Prostate gland (tissue), 2 donors: ENCODE measurements at regions not wholly inside any gene's neighbourhood (a gene's known extent, or its start where the extent isn't known, plus 50 kb on each side); places are given as distances from the start of the nearest gene placed in this dataset.

ENCODE experiments used
- DNase-seq: peaks from one replicate; pipeline ENCODE4 v3.0.0-alpha.2; 2019; ENCODE audit warnings: low spot score
- H3K27ac ChIP-seq, 2 donors: fragments of 200-600 bp; sonication (generic); 2 replicates each; pipeline ENCODE4 v1.5.1; 2017 to 2019
- H3K27me3 ChIP-seq: fragments of 200-600 bp; sonication (generic); replicated peaks from 2 replicates; pipeline ENCODE4 v1.5.1; 2019; ENCODE audit not compliant: insufficient read depth
- H3K36me3 ChIP-seq, 2 donors: fragments of 200-600 bp; sonication (generic); 1 replicate in 1 of 2; 2 replicates in 1 of 2; pipeline versions ENCODE4 v1.5.1 to v1.8.1; 2017 to 2019
- H3K4me1 ChIP-seq: fragments of 200-600 bp; sonication (generic); replicated peaks from 2 replicates; pipeline ENCODE4 v1.5.1; 2019
- H3K4me3 ChIP-seq, 2 donors: fragments of 200-600 bp; sonication (generic); 2 replicates each; pipeline ENCODE4 v1.5.1; 2017 to 2019
- H3K9me3 ChIP-seq: fragments of 200-600 bp; sonication (generic); 2 replicates; pipeline ENCODE4 v1.5.1; 2017
- CTCF ChIP-seq, 4 experiments: fragments of 200-600 bp in 2 of 4; fragments of 450-650 bp in 2 of 4; sonication (generic) in 2 of 4; IDR thresholded peaks; 1 replicate in 3 of 4; 2 replicates in 1 of 4; pipeline ENCODE4 v1.5.1; 2016 to 2019; ENCODE audit warnings: antibody characterized with exemption in 4 of 4, mild to moderate bottlenecking in 2 of 4, moderate library complexity in 2 of 4
- POLR2A ChIP-seq: fragments of 450-650 bp; IDR thresholded peaks from one replicate; pipeline ENCODE4 v1.6.1; 2016; ENCODE audit warnings: antibody characterized with exemption, mild to moderate bottlenecking
- POLR2AphosphoS5 ChIP-seq: sonication (generic); formaldehyde crosslinking; IDR thresholded peaks from one replicate; pipeline ENCODE4 v1.6.1; 2017; ENCODE audit warnings: antibody characterized with exemption
- WGBS: methylation state at CpG from one replicate; pipeline ENCODE4 v1.1.5; 2018; 5-methylcytosine and 5-hydroxymethylcytosine counted together
- intact Hi-C: fragments of 100-400 bp; cut with DNase I; formaldehyde crosslinking; loops from one replicate; pipeline ENCODE4 v1.14.2; 2022

- Histone ChIP-seq H3K4me3 (no peak overlapping the region), H3K9me3 (no peaks in the 10 kb centered on the region), H3K4me1 (no peaks in the 10 kb centered on the region), H3K36me3 (no peaks in the 10 kb centered on the region), H3K27ac (no peak overlapping the region), H3K27me3 (no peaks in the 10 kb centered on the region)
- no peak for TF ChIP-seq POLR2A
- TF ChIP-seq POLR2AphosphoS5 = no peak
- TF ChIP-seq CTCF (IDR thresholded peaks at IDR 0.05) = no peak
- DNase-seq = no peak
- intact Hi-C loops = no loop called here
- WGBS = 55% methylated on average over 30 of the region's 30 CpGs
Observed at GRCh38 chr21:43277481-43278351, 108.9 kb downstream of the CRYAA start.

- WGBS = 70% methylated on average over 15 of the region's 16 CpGs
- intact Hi-C loops = no loop called here
- H3K4me3 ChIP-seq = no peak overlapping the region
- TF ChIP-seq POLR2AphosphoS5 (no peak), CTCF (IDR thresholded peaks at IDR 0.05) (no peak), POLR2A (no peak)
- H3K27me3 ChIP-seq = no peaks in the 10 kb centered on the region
- no peaks in the 10 kb centered on the region for H3K36me3 ChIP-seq
- H3K4me1 ChIP-seq = no peaks in the 10 kb centered on the region
- H3K9me3 ChIP-seq = no peaks in the 10 kb centered on the region
- no peak for DNase-seq
- H3K27ac ChIP-seq = no peak overlapping the region
Observed at GRCh38 chr21:43276811-43277210, 108.0 kb downstream of the CRYAA start.

GRCh38 chr21:43275421-43276211 is 106.8 kb downstream of the CRYAA start:
- WGBS = 39% methylated on average over 6 of the region's 6 CpGs
- no peak for DNase-seq
- Histone ChIP-seq H3K4me1 (no peaks in the 10 kb centered on the region), H3K4me3 (no peak overlapping the region), H3K36me3 (no peaks in the 10 kb centered on the region), H3K27me3 (no peaks in the 10 kb centered on the region), H3K9me3 (no peaks in the 10 kb centered on the region), H3K27ac (no peak overlapping the region)
- intact Hi-C loops = no loop called here
- no peak for TF ChIP-seq CTCF (IDR thresholded peaks at IDR 0.05)
- TF ChIP-seq POLR2A = no peak
- TF ChIP-seq POLR2AphosphoS5 = no peak

GRCh38 chr21:43274946-43275310 is 106.1 kb downstream of the CRYAA start:
- Histone ChIP-seq H3K27me3 (no peaks in the 10 kb centered on the region), H3K27ac (no peak overlapping the region), H3K4me1 (no peaks in the 10 kb centered on the region), H3K36me3 (no peaks in the 10 kb centered on the region), H3K9me3 (no peaks in the 10 kb centered on the region), H3K4me3 (no peak overlapping the region)
- intact Hi-C loops = no loop called here
- DNase-seq = no peak
- TF ChIP-seq CTCF (IDR thresholded peaks at IDR 0.05) (no peak), POLR2AphosphoS5 (no peak), POLR2A (no peak)
- 79% methylated on average over 6 of the region's 6 CpGs for WGBS
